Liver (tissue), 3 donors: ENCODE measurements at regions not wholly inside any gene's neighbourhood (a gene's known extent, or its start where the extent isn't known, plus 50 kb on each side); places are given as distances from the start of the nearest gene placed in this dataset.

Source experiments
- ATF3 ChIP-seq: IDR thresholded peaks from 2 replicates; pipeline ENCODE4 v1.6.1; 2016; ENCODE audit warnings: antibody characterized with exemption
- CTCF ChIP-seq: fragments of 150-350 bp; IDR thresholded peaks from 2 replicates; pipeline ENCODE4 v1.5.1; 2017; ENCODE audit warnings: improper control_type of control experiment, low read depth, low read length; ENCODE audit not compliant: missing input control
- EGR1 ChIP-seq, 2 donors: IDR thresholded peaks; 2 replicates each; pipeline ENCODE4 v1.6.1; 2016 to 2018; ENCODE audit warnings: antibody characterized with exemption in 2 of 2, low read depth in 2 of 2
- GABPA ChIP-seq, 2 donors: IDR thresholded peaks in 1 of 2; conservative IDR thresholded peaks in 1 of 2; 2 replicates each; pipeline ENCODE4 v1.6.1; 2016; ENCODE audit warnings: antibody characterized with exemption in 2 of 2, mild to moderate bottlenecking in 1 of 2, moderate library complexity in 1 of 2
- JUND ChIP-seq, 2 donors: IDR thresholded peaks; 2 replicates each; pipeline ENCODE4 v1.6.1; 2016; ENCODE audit warnings: antibody characterized with exemption in 2 of 2
- MAX ChIP-seq: IDR thresholded peaks from 2 replicates; pipeline ENCODE4 v1.6.1; 2016; ENCODE audit warnings: antibody characterized with exemption
- NR2F2 ChIP-seq: IDR thresholded peaks from 2 replicates; pipeline ENCODE4 v1.6.1; 2016; ENCODE audit warnings: antibody characterized with exemption
- RAD21 ChIP-seq, 2 donors: IDR thresholded peaks; 2 replicates each; pipeline ENCODE4 v1.6.1; 2016; ENCODE audit warnings: antibody characterized with exemption in 2 of 2, mild to moderate bottlenecking in 2 of 2
- REST ChIP-seq: IDR thresholded peaks from 2 replicates; pipeline ENCODE4 v1.6.1; 2016; ENCODE audit warnings: antibody characterized with exemption, mild to moderate bottlenecking
- RXRA ChIP-seq, 2 donors: IDR thresholded peaks; 2 replicates each; pipeline ENCODE4 v1.6.1; 2017 to 2018; ENCODE audit warnings: antibody characterized with exemption in 2 of 2, mild to moderate bottlenecking in 1 of 2
- SP1 ChIP-seq: IDR thresholded peaks from 2 replicates; pipeline ENCODE4 v1.6.1; 2018; ENCODE audit warnings: antibody characterized with exemption, mild to moderate bottlenecking
- TAF1 ChIP-seq: conservative IDR thresholded peaks from 2 replicates; pipeline ENCODE4 v1.6.1; 2016; ENCODE audit warnings: antibody characterized with exemption, mild to moderate bottlenecking
- YY1 ChIP-seq: IDR thresholded peaks from 2 replicates; pipeline ENCODE4 v1.6.1; 2016; ENCODE audit warnings: antibody characterized with exemption, mild to moderate bottlenecking
- donor health status: healthy.
- donor health status: healthy.

- TF ChIP-seq TAF1 (no peak), YY1 (no peak), CTCF (no peak), REST (no peak), RAD21 (IDR thresholded peaks at IDR 0.05) (no peak), EGR1 (IDR thresholded peaks at IDR 0.05; ENCODE audit: low read depth in 2 of 2) (no peak), RXRA (IDR thresholded peaks at IDR 0.05) (no peak), GABPA (IDR thresholded peaks at IDR 0.05 in 1 of 2, conservative IDR thresholded peaks at IDR 0.05 in 1 of 2) (no peak), NR2F2 (no peak), MAX (no peak), JUND (IDR thresholded peaks at IDR 0.05) (no peak), ATF3 (no peak), SP1 (no peak)
Measured at GRCh38 chr1:56236688-56237087, 342.7 kb downstream of the PLPP3 start.
